Right ventricle myocardium inferior (tissue), 1 donor: ENCODE measurements at regions not wholly inside any gene's neighbourhood (a gene's known extent, or its start where the extent isn't known, plus 50 kb on each side); places are given as distances from the start of the nearest gene placed in this dataset.

ENCODE experiments used
- ATAC-seq: fragments of 200-7000 bp; cut with Tn5 transposase; one replicate; pipeline ENCODE4 v1.9.1; 2020; ENCODE audit warnings: mild to moderate bottlenecking, moderate library complexity
- DNase-seq: peaks from one replicate; pipeline ENCODE4 v3.0.0; 2021; ENCODE audit errors: missing footprints
- intact Hi-C: fragments of 100-400 bp; cut with DNase I; formaldehyde crosslinking; loops from one replicate; pipeline ENCODE4 v1.11.0; 2022
- donor health status: DM: no; HTN: yes; CAD: no; lungs with severe emphysema.

DNA sequence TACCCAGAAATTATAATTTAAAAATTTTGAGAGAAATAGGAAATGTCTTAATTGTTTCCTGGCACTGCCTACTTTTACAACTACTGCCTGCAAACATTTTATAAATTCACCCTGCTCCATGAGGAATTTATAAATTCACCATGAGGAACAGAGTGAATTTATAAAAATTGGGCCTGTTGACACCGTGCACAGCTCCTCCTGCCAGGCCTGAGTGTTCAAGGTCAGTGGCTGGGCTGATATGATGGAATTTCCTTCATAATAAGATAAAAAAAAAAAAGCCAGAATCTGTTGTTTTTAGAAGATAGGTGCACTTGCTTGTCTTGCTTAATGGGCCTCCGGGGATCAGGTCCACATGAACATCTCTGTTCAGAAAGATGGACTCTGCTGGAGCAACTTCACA is 151.7 kb upstream of the RASGEF1B start:
- no peak for DNase-seq
- intact Hi-C loops = no loop called here
- no peak for ATAC-seq

DNA sequence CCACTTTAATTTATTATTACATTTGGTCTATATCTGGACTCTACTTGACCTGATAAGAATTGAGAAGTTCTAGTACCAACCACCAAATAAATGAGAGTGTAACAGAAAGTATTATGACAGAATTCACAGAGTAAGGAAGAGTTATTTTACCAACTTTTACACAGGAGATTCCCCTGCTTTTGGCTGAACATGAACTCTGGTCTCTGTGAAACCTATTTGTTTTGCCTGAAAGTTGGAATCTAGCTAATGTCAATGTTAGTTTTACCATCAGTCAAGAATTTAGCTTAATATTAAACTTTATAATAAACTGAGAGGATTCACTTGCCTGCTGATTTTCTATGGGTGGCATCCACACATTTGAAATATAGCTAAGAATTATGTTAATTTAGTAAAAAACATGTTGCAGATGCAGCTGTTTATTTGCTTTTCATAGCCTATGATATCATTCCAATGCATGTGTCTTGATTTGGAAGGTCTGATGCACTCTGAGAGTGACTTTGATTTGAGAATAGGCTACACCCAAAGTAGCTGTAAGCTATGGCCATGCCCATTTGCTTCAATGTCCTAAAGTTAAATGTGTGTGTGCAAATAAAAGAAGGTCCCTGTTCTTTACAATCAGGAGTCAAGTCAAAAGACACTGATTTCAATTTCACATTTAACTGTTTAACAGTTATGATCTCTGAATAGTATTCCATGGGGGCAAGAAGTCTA is 150.9 kb upstream of the RASGEF1B start:
- DNase-seq (no peak), ATAC-seq (no peak)
- intact Hi-C loops = no loop called here

DNA sequence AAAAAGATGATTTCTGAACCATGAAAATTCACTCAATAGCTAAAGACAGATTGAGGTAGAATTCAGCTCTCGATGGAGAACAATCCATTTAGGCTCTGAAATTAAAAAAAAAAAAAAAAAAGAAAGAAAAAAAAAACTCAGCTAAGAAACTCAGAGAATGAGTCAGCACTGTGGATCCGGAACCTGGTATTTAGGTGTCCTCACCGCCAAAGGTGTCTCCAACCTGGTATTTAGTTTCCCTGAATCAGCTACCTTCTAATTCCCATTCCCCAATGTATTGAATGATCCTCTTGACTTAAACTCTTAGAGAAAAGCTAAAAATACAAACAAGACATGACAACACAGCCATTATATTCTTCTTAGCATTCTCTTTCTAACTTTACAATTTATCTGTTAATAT is 150.3 kb upstream of the RASGEF1B start:
- no peak for ATAC-seq
- intact Hi-C loops = no loop called here
- no peak for DNase-seq

DNA sequence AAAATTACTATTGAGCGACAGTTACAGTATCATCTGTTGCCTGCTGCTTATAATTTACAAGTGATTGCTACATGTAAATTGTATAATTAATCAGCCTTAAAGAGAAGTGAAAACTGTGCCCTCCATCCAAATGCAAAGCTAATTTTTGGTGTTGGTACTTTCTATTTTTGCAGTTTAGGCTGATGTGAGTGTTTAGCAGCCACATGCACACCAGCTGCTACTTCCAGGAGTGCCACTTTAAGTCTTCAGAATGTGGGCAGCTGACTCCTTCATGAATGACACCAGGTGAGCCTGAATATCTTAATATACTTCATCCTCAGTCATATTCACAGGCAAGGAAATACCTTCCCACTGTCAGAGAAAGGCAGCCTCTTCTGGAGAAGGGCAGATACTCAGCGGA is 149.8 kb upstream of the RASGEF1B start:
- no peak for ATAC-seq
- intact Hi-C loops = no loop called here

DNA sequence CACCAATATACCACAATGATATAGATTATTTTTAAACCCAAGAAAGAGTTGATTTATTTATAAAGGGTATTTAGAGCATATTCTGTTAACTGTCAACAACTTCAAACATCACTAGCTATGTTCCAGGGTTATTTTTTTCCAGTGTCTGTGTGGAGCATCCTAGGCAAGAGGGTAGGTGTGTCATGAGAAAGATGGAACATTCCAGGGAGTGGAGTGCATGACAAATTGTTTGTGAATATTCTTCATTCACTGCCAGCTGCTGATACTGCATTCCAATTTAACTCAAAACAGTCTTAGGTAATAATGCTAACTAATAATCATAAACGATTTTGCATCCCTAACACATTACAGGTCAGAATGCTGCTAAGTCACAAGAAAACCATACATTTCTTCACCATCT is 148.7 kb upstream of the RASGEF1B start:
- intact Hi-C loops = no loop called here
- DNase-seq = no peak
- ATAC-seq = no peak

More for the DNA sequence above, 149.8 kb upstream of the RASGEF1B start:
- no peak for DNase-seq

DNA sequence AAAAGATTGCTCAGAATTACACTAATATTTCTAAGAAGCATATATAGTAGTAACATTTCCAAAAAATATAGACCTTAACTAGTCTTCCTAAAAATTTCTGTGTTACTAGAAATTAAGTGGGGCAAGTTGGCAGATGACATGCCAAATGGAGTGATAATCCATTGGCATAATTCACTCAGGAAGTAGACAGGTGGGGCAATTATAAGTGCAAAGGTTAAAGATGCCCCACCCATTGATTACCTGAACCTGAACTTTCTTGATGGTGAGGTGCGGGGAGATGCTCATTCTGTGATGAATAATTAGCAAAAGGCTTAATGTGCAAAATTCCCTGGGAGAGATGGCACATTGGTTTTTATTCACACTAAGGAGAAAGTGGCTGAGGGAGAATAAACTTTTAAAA is 145.8 kb upstream of the RASGEF1B start:
- intact Hi-C loops = no loop called here
- ATAC-seq (no peak), DNase-seq (no peak)

DNA sequence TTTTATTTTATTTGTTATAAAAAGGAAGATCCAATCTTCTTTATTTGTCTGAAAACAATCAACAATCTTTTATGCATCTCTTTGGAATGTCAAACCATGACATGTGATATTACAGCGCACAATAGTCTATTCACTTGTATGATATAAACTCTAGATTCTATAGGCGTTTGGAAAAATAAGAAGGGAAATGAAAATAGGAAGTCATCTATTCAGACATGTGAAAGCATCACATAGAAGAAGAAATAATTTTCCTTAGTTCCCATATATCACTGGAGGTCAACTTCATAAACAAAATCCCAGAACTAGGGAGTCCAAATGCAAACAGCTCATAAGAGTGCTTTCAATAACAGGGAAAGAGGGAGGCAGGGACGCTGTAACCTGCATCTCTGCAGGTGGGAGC is 139.5 kb upstream of the RASGEF1B start:
- intact Hi-C loops = no loop called here
- ATAC-seq (no peak), DNase-seq (no peak)

DNA sequence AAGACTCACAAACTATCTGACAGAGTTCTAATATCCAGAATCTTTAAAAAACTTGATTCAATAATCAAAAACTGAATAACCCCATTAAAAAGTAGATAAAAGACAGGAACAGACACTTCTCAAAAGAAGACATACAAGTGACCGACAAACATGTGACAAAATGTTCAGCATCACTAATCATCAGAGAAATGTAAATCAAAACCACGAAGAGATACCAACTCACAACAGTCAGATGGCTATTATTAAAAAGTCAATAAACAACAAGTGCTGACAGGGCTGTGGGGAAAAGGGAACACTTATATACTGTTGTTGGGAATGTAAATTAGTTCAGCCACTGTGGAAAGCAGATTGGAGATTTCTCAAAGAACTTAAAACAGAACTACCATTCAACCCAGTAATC is 138.1 kb upstream of the RASGEF1B start:
- DNase-seq = no peak
- no peak for ATAC-seq
- intact Hi-C loops = no loop called here

DNA sequence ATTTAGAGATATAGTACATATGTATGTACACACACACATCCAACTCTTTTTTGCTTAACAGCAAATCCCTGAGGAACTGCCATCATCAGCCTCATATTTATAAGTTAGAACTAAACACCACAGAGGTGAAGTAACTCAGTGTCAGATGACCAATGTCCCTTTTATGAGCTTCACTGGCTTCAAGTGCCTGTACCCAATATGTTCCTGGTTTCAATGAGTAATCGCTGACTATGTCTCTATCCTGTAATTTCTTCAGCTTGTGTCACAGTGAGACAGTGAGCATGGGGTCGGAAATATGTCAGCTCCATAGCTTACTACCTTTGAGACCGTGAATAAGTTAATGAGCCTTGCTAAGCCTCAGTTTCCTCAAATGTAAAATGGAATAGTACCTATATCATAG is 136.2 kb upstream of the RASGEF1B start:
- no peak for ATAC-seq
- DNase-seq = no peak
- intact Hi-C loops = no loop called here

DNA sequence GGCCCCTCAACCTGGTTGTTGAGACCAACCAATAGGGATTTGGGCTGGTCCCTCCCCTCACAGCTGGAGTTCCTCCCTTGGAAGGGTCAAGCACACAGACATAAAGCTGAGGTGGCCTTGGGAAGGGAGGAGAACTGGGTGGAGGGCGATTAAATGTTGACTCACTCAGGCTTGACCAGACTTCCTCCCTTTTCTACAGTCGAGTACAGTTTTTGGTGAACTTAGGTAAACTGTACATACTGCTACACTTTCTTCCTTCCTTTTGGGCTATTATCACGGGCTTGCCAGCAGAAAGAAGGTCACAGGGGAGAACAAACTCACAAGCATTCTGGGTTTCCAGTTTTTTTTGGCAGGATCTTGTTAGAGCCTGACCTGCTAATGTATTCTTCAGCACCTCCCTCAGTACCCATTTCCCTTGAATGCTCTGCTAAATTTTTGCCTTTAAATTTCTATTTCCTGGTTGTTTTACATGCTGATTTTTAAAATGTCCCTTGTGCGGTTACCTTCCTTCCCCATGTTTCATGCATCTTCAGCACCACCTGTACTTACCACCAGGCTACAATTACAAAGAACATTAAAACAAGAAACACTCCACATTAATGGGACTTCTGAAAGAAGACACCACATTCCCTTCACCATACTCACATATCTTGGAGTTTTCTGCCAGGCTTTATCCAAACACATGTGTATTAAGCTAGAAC is 135.2 kb upstream of the RASGEF1B start:
- DNase-seq = no peak
- ATAC-seq = peak; percentile 42
- intact Hi-C loops = no loop called here

DNA sequence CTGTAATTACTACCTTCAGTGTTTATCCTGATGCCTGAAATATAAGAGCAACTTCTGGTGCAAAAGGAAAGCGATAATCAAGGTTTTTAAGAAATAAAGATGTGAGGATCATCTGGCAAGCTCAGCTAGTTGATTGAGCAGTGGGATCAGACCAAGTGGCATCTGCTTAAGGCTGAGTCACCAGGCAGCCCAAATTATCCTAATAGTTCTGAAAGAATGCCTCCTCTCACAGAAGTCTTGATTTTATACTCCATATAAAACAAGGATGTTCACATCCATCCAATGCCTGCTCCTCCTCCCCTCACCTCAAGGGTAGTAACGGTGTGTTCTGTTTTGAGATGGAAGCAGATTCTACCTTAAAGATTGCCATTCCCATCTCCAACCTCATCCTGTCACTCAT is 134.5 kb upstream of the RASGEF1B start:
- DNase-seq = no peak
- ATAC-seq = no peak
- intact Hi-C loops = no loop called here

DNA sequence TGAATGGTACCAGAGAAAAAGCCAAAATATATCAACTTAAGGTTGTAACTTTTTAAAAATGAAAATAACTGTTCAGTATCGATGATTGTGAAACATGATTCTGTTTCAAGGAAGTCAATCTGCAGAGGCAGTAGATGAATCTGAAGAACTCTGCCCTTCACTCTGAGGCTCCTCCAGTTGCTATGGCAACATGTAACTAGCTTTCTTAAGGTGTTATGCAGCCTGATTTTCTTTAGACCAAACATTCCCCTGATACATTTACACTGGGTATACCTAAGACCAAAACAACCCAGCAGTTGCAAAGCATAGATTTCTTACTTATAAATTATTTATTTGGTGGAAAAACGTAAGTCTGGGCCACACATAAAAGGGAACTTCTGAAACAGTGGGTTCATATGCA is 133.6 kb upstream of the RASGEF1B start:
- intact Hi-C loops = no loop called here
- ATAC-seq = no peak

DNA sequence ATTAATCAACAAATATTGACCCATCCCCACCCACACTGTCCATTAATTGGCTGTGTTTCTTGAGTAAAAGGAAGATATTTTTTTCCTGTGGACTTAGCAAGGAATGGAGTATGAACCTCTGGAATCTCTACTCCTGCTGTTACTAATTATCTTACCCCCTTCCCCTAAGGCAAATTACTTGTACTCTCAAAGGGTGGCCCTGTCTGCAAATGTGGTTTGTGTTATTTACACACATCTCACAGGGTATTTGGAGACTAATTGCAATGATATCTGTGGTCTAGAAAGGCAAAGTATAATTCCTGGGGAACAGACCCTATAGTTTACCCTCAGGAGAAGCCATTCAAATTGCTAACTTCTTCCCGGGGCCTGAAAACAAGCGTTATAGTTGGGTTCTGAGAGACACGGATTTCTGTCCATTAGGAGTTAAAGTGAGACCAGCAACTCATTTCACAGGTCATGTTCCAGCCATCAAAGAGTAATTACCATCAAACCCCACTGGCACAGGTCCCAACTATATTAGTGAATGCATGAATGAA is 133.0 kb upstream of the RASGEF1B start:
- intact Hi-C loops = no loop called here
- ATAC-seq (no peak), DNase-seq (no peak)

More for the DNA sequence above, 133.6 kb upstream of the RASGEF1B start:
- no peak for DNase-seq

DNA sequence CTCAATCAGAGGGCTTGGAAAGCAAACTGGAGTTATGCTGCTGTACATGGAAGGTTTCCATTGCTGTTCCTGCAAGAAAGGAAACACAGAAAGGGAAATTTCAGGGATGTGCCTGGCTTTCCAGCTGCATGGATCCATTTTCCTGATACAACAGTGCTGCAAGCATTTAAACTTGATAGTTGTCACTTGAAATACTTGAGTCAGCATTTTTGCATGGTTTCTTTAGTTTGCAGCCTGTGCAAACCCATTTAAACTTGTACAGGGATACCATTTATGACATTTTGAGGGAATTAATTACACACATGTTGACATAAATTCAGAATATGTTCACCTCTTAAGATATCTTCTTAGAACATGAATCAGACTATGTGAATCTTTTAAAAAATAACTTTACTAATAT is 131.1 kb upstream of the RASGEF1B start:
- no peak for ATAC-seq
- intact Hi-C loops = no loop called here
- DNase-seq = no peak

DNA sequence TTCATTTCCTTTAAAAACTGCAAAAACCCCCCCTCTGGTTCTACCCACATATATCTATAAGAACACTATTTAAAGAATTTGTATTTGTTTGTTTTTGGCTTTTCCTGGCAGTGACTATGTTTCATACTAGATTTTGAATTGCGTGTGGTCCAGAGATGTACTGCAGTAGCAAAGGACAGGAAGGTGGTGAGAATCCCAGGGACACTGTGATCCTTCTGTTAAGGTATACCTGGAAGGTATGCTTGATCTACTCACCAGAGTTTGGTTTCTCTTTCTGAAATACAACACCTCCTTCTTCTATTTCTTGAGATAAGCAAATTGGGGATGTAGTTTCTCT is 129.6 kb upstream of the RASGEF1B start:
- DNase-seq (no peak), ATAC-seq (peak; percentile 32)
- intact Hi-C loops = no loop called here

DNA sequence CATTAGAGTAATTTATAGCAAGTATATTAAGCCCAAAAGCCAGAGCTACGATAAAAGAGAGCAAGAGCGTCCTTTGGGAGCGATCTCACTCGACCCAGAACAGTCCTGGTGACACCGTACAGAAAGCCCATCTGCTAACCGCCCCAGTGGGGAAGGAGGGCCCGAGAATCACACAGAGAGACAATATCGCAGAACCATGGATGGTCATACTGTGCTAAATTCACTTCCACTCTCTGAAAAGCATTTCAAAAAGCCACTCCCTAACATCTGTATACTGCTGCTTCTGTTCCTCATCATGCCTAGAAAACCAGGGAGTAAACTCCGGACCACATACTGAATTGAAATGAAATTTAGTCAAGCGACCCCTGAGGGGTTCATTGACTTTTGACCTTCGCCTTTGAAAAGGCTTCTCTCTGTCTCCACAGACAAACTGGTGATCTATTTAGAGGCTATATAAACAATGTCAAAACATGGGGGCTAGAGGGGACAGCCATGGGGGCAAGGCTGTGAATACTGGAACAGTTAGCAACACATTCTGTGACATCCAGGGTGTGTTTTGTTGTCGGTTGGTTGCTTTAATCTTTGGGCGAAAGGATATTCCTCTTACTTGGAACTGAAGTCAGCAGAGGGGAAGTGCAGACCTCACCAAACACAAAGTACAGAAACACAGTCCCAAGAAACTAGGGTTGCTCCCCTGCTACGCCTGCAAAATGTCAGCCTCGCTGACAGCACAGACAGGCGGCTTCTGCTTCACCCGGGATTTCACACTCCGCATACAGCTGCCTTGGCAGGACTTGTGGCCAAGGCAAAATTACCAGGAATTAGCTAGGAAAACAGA is 129.0 kb upstream of the RASGEF1B start:
- intact Hi-C loops = no loop called here
- peak; percentile 78 for DNase-seq
- ATAC-seq = peak; percentile 98

DNA sequence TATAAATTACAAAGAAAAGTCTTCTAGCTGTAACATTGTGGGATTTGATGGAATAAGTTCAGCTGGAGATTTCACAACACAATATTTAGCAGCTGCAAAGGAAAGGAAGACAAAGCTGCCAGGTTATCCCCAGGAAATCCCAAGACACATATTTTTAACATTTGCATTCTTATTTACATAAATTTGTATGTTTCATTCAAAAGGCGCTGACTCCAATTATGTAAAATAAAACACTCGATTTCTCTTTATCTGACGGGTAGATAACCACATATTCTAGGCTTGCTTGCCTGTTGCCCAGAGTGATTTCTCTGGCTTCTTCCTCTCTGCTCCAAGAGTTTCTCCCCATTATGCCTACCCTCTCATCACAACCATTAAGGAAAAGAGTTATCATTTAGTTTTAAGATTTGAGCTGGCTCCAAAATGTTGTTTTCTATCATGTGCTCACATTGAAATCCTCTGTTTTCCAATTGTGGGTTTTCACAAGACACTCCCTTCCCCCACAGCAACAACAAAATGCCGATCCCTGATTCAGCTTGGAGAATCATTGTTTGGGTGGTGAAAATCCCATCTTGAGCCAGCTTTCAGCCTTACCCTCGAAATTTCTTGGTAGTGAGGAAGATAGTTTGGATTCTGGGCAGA is 128.2 kb upstream of the RASGEF1B start:
- ATAC-seq (no peak), DNase-seq (no peak)
- intact Hi-C loops = no loop called here

DNA sequence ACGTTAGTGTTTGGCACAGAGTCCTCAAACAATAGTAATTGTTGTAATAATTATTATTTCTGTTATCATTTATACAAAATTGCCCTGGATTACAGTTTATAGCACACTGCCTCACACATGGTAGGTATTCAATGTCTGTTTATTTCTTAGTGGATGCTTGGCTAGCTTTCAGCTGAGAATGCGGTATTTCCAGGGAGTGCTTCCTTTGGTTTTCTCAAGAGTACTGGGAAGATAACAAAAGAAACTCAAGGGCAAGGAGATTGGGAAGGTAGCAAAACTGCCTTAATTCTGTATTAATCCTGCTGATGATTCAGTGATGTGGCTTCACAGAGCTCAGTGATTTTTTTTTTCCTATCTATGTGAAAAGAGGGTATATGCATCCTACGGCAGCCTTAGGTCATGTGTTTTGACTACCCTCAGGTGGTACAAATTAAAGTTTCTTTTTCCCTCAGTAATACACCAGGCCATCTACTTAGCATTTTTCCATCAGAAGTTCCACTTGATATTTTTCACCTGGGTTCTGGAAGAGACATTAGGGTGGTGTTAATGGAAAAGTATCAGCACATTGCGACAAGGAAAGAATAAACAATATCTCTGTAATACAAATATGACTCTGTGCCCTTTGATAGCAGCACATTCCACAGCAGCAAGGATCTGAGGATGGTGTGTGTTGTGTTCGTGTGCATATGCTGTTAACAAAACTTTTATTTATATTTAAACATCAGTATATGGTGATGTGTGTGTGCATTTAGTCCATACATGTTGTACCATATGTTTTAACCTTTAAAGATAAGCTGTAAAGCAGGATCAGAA is 124.3 kb upstream of the RASGEF1B start:
- ATAC-seq (no peak), DNase-seq (no peak)
- intact Hi-C loops = no loop called here

DNA sequence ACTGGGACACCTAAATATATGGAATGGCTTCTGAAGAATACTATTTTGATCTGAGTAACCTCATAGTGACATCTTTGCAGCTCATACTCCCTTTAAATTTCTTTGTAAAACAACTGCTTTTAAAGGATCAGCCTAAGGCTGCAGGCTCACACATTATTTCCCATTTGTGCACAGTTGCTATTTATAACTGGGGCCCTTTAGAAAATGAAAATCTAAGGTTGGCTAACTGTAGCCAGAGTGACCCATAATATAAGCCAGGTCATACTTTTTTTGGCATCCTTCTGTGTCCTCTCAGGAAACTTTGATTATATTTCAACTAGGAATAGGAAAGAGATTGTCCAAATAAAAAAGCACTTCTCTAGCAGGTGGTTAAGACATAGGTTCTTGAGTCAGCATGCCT is 123.6 kb upstream of the RASGEF1B start:
- ATAC-seq = no peak
- DNase-seq = no peak
- intact Hi-C loops = no loop called here
